CD14-positive monocyte (primary cell): ENCODE measurements at regions not wholly inside any gene's neighbourhood (a gene's known extent, or its start where the extent isn't known, plus 50 kb on each side); places are given as distances from the start of the nearest gene placed in this dataset.

Source experiments
- DNase-seq, 3 donors: peaks; one replicate each; pipeline ENCODE4 v3.0.0-alpha.2; 2011 to 2022
- H2AFZ ChIP-seq: 2 replicates; pipeline ENCODE4 v1.6.0; 2012; ENCODE audit warnings: mild to moderate bottlenecking, low read depth, low read length, inconsistent platforms; ENCODE audit not compliant: insufficient read depth, poor library complexity, severe bottlenecking
- H3K27ac ChIP-seq, 2 donors: 1 replicate in 1 of 2; 2 replicates in 1 of 2; pipeline ENCODE4 v1.5.1; 2012 to 2013; ENCODE audit warnings: low read length in 2 of 2, control low read depth in 1 of 2, inconsistent platforms in 1 of 2, low read depth in 1 of 2, mild to moderate bottlenecking in 1 of 2
- H3K27me3 ChIP-seq, 2 donors: one replicate each; pipeline versions ENCODE4 v1.6.0 to v1.6.1; 2011 to 2013; ENCODE audit warnings: low read length in 2 of 2; ENCODE audit not compliant: control insufficient read depth in 2 of 2, insufficient read depth in 2 of 2
- H3K36me3 ChIP-seq, 2 donors: replicated peaks in 1 of 2; 1 replicate in 1 of 2; 2 replicates in 1 of 2; pipeline versions ENCODE4 v1.5.1 to v1.6.1; 2012 to 2013; ENCODE audit warnings: low read length in 2 of 2, control low read depth in 1 of 2, inconsistent platforms in 1 of 2, mild to moderate bottlenecking in 1 of 2; ENCODE audit not compliant: insufficient read depth in 2 of 2, control insufficient read depth in 1 of 2
- H3K4me1 ChIP-seq, 2 donors: 1 replicate in 1 of 2; 2 replicates in 1 of 2; pipeline versions ENCODE4 v1.5.1 to v1.6.1; 2012 to 2013; ENCODE audit warnings: low read length in 2 of 2, control low read depth in 1 of 2, inconsistent platforms in 1 of 2, mild to moderate bottlenecking in 1 of 2, moderate library complexity in 1 of 2; ENCODE audit not compliant: insufficient read depth in 2 of 2, control insufficient read depth in 1 of 2
- H3K4me2 ChIP-seq: replicated peaks from 2 replicates; pipeline ENCODE3; 2012; ENCODE audit warnings: low read length, moderate library complexity, mild to moderate bottlenecking; ENCODE audit not compliant: poor library complexity, severe bottlenecking; ENCODE audit errors: extremely low read depth
- H3K4me3 ChIP-seq, 3 experiments: fragments of 200-600 bp in 1 of 3; sonication (generic) in 1 of 3; replicated peaks in 1 of 3; 1 replicate in 2 of 3; 2 replicates in 1 of 3; pipeline ENCODE4 v1.5.1; 2011 to 2013; ENCODE audit warnings: low read length in 3 of 3, mild to moderate bottlenecking in 3 of 3, control low read depth in 2 of 3, low read depth in 2 of 3, inconsistent platforms in 1 of 3, moderate library complexity in 1 of 3
- H3K79me2 ChIP-seq: 2 replicates; pipeline ENCODE4 v1.6.0; 2012; ENCODE audit warnings: mild to moderate bottlenecking, control low read depth, inconsistent platforms, low read length, moderate library complexity; ENCODE audit not compliant: insufficient read depth
- H3K9ac ChIP-seq: 2 replicates; pipeline ENCODE4 v1.6.0; 2017; ENCODE audit warnings: low read length, mild to moderate bottlenecking; ENCODE audit not compliant: insufficient read depth, poor library complexity, severe bottlenecking
- H3K9me3 ChIP-seq, 2 donors: replicated peaks in 1 of 2; 1 replicate in 1 of 2; 2 replicates in 1 of 2; pipeline versions ENCODE4 v1.5.1 to v1.6.1; 2012 to 2013; ENCODE audit warnings: low read length in 2 of 2, control low read depth in 1 of 2; ENCODE audit not compliant: control insufficient read depth in 1 of 2, insufficient read depth in 1 of 2
- H4K20me1 ChIP-seq: 2 replicates; pipeline ENCODE4 v1.6.0; 2012; ENCODE audit warnings: mild to moderate bottlenecking, low read length, control low read depth, moderate library complexity; ENCODE audit not compliant: insufficient read depth
- H3K27ac Mint-ChIP-seq, 7 donors: one replicate each; pipeline ENCODE4 v1.8.0; 2020; ENCODE audit warnings: mild to moderate bottlenecking in 7 of 7, mixed read lengths in 7 of 7, moderate library complexity in 6 of 7, inconsistent platforms in 2 of 7
- H3K27me3 Mint-ChIP-seq, 3 donors: one replicate each; pipeline ENCODE4 v1.8.0; 2021 to 2022; ENCODE audit warnings: low read depth in 3 of 3, mild to moderate bottlenecking in 3 of 3, mixed read lengths in 3 of 3, moderate library complexity in 3 of 3, inconsistent platforms in 1 of 3
- H3K36me3 Mint-ChIP-seq, 2 donors: one replicate each; pipeline ENCODE4 v1.8.0; 2020; ENCODE audit warnings: mixed read lengths in 2 of 2, inconsistent platforms in 1 of 2, mild to moderate bottlenecking in 1 of 2
- H3K4me1 Mint-ChIP-seq: one replicate; pipeline ENCODE4 v1.8.0; 2020; ENCODE audit warnings: mild to moderate bottlenecking, mixed read lengths
- H3K4me3 Mint-ChIP-seq, 2 donors: one replicate each; pipeline ENCODE4 v1.8.0; 2020; ENCODE audit warnings: mild to moderate bottlenecking in 2 of 2, mixed read lengths in 2 of 2, moderate library complexity in 1 of 2
- H3K9me3 Mint-ChIP-seq, 7 donors: one replicate each; pipeline ENCODE4 v1.8.0; 2020 to 2022; ENCODE audit warnings: mixed read lengths in 7 of 7, mild to moderate bottlenecking in 6 of 7, moderate library complexity in 6 of 7, inconsistent platforms in 2 of 7
- WGBS: methylation state at CpG from one replicate; pipeline ENCODE4 v1.1.5; 2013; ENCODE audit warnings: missing lambda C conversion rate; ENCODE audit not compliant: insufficient coverage; 5-methylcytosine and 5-hydroxymethylcytosine counted together
- intact Hi-C, 2 donors: fragments of 100-400 bp; cut with micrococcal nuclease; formaldehyde crosslinking; loops; one replicate each; pipeline versions ENCODE4 v1.15.0 to v1.15.1; 2023
- TF ChIP-seq, protein P1 (sequence below): fragments of 200-600 bp; IDR thresholded peaks from one replicate; pipeline ENCODE4 v1.8.0; 2022; ENCODE audit warnings: antibody characterized with exemption, mild to moderate bottlenecking

DNA sequence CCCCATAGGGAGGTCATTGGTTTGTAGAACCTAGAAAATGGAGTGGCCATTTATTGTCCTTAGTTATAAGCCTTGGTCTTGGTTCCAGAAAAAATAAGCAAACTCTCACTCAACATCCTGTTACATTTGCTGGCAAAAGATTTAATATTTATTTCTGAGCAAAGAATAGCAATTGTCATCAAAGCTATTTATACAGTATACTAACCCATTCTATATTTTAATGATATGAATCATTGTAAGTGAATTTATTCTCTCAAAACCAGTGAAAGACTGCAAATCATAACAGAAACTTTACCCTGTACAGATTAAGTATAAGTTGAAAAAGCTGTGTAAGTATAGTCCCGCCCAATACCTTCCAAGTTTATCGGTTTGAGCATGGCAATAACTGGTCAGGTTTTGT is 364.4 kb downstream of the CD109 start:
- intact Hi-C loops, result no loop called here
- WGBS, result 100% methylated on average over 2 of the region's 2 CpGs

DNA sequence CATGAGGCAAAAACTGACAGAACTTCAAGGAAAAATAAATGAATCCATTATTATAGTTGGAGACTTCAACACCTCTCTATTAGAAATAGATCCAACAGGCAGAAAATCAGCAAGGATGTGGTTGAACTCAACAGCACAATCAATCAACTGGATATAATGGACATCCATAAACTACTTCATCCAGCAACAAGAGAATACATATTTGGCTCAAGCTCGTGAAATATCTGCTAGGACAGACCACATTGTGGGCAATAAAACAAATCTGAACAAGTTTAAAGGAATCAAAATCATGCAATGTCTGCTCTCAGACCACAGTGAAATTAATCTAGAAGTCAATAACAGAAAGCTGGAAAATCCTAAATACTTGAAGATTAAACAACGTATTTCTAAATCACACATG is 362.6 kb downstream of the CD109 start:
- H3K4me3 Mint-ChIP-seq, result no peak overlapping the region
- Histone ChIP-seq H3K9ac (no peak overlapping the region), H4K20me1 (no peaks in the 10 kb centered on the region), H3K79me2 (no peaks in the 10 kb centered on the region), H3K27ac (no peak overlapping the region), H3K9me3 (no peaks in the 10 kb centered on the region), H3K4me3 (no peak overlapping the region), H3K27me3 (no peaks in the 10 kb centered on the region), H3K36me3 (no peaks in the 10 kb centered on the region), H2AFZ (no peak overlapping the region), H3K4me1 (no peaks in the 10 kb centered on the region), H3K4me2 (no peak overlapping the region)
- H3K27me3 Mint-ChIP-seq, result no peaks in the 10 kb centered on the region
- no peaks in the 10 kb centered on the region for H3K4me1 Mint-ChIP-seq
- H3K27ac Mint-ChIP-seq, result no peak overlapping the region
- peaks cover 0 to 3% (median 0%) of the 10 kb centered on the region in 7 donors for H3K9me3 Mint-ChIP-seq
- WGBS, result no CpG with 5 or more reads among the region's 2 CpGs
- no peaks in the 10 kb centered on the region for H3K36me3 Mint-ChIP-seq
- TF ChIP-seq, protein P1, sequence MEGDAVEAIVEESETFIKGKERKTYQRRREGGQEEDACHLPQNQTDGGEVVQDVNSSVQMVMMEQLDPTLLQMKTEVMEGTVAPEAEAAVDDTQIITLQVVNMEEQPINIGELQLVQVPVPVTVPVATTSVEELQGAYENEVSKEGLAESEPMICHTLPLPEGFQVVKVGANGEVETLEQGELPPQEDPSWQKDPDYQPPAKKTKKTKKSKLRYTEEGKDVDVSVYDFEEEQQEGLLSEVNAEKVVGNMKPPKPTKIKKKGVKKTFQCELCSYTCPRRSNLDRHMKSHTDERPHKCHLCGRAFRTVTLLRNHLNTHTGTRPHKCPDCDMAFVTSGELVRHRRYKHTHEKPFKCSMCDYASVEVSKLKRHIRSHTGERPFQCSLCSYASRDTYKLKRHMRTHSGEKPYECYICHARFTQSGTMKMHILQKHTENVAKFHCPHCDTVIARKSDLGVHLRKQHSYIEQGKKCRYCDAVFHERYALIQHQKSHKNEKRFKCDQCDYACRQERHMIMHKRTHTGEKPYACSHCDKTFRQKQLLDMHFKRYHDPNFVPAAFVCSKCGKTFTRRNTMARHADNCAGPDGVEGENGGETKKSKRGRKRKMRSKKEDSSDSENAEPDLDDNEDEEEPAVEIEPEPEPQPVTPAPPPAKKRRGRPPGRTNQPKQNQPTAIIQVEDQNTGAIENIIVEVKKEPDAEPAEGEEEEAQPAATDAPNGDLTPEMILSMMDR, result no peak
- intact Hi-C loops, result no loop called here
- no peak for DNase-seq

More for the DNA sequence above, 364.4 kb downstream of the CD109 start:
- no peak overlapping the region for H2AFZ ChIP-seq
- no peak overlapping the region for H3K4me3 ChIP-seq
- no peak overlapping the region for H3K4me2 ChIP-seq
- H3K36me3 Mint-ChIP-seq, result no peaks in the 10 kb centered on the region
- H3K27me3 ChIP-seq, result no peaks in the 10 kb centered on the region
- no peak for DNase-seq
- no peak overlapping the region for H3K9ac ChIP-seq
- no peaks in the 10 kb centered on the region for H3K9me3 ChIP-seq
- TF ChIP-seq, protein P1, result no peak
- peaks cover 0 to 2% (median 0%) of the 10 kb centered on the region in 7 donors for H3K9me3 Mint-ChIP-seq
- no peaks in the 10 kb centered on the region for H4K20me1 ChIP-seq
- H3K4me1 ChIP-seq, result no peaks in the 10 kb centered on the region
- H3K79me2 ChIP-seq, result no peaks in the 10 kb centered on the region
- H3K27ac ChIP-seq, result no peak overlapping the region
- no peaks in the 10 kb centered on the region for H3K4me1 Mint-ChIP-seq
- H3K27me3 Mint-ChIP-seq, result no peaks in the 10 kb centered on the region
- H3K4me3 Mint-ChIP-seq, result no peak overlapping the region
- no peaks in the 10 kb centered on the region for H3K36me3 ChIP-seq
- no peak overlapping the region for H3K27ac Mint-ChIP-seq
